Sciatic nerve (tissue), 2 donors: ENCODE measurements at regions not wholly inside any gene's neighbourhood (a gene's known extent, or its start where the extent isn't known, plus 50 kb on each side); places are given as distances from the start of the nearest gene placed in this dataset.
A peak's percentile ranks its signal among the peaks of the same experiment; 100 is the strongest.

Experiments
- ATAC-seq: fragments of 200-7000 bp; cut with Tn5 transposase; one replicate; pipeline ENCODE4 v1.9.1; 2020; ENCODE audit warnings: mild to moderate bottlenecking, moderate library complexity
- DNase-seq: peaks from one replicate; pipeline ENCODE4 v3.0.0-alpha.2; 2020; ENCODE audit warnings: low spot score
- intact Hi-C: fragments of 100-400 bp; cut with DNase I; formaldehyde crosslinking; loops from one replicate; pipeline ENCODE4 v1.14.2; 2022
- donor health status: DM: no; HTN: no; CAD: no.
- donor health status: DM: no; HTN: no; CAD: no.

DNA sequence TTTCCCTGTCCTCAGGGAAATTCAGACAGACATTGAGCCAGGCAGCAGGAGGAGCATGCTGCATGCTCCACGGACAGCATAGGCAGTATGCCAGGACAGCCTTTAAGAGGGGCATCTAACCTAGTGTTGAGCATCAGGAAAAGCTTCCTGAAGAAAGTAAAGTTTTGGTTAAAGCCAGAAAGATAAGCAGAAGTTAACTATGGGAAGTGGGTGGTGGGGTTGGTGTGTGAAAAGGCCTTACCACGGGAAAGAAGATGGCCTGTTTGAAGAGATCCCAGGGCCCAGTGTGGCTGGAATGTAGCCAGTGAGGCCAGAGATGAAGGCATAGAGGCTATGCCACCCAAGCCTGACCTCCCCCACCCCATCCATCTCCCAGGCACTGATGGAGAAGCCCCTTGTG lies 102.4 kb upstream of the PLXNA4 start:
- intact Hi-C loops: no loop called here
- no peak for DNase-seq
- no peak for ATAC-seq

DNA sequence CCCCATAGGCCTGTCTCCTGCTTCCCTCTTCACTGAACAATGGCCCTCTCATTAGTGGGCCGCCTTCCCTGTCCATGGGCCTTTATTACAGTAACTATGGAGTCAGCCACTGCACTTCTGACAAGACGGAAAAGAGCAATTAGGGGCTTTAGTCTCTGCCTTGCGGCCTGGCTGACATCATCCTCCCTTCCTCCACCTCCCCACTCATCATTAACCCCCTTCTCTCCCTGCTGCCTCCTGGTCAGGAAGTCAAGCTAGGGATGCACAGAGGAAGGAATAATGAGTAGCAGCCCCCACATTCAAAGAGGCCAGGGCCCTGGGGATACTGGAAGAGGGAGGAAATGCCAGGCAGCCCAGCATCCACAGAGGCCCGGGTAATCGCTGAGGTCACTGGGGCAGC lies 101.6 kb upstream of the PLXNA4 start:
- ATAC-seq (no peak), DNase-seq (no peak)
- intact Hi-C loops: no loop called here

GRCh38 chr7:132672200-132672990 lies 96.1 kb upstream of the PLXNA4 start:
- intact Hi-C loops: no loop called here

DNA sequence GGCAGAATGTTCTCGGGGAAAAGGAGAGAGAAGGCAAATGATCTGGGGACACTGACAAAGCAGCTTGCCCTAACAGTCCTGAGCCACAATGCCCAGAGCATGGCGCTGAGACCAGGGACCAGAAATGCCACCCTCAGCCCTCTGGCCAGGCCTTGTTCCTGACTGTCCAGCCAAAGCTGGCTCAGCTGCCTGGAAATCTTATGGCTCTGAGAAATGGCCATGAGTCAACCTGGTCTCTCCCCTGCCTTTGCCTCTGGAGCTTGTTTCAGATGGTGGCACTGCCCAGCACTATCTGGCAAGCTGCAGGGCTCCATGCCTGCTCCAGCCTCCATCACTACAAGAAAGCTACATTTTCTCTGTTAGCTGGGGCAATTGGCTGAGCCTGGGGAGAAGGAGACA lies 90.5 kb upstream of the PLXNA4 start:
- intact Hi-C loops: no loop called here
- ATAC-seq (no peak), DNase-seq (no peak)

More at GRCh38 chr7:132672200-132672990, 96.1 kb upstream of the PLXNA4 start:
- no peak for DNase-seq
- ATAC-seq: no peak

DNA sequence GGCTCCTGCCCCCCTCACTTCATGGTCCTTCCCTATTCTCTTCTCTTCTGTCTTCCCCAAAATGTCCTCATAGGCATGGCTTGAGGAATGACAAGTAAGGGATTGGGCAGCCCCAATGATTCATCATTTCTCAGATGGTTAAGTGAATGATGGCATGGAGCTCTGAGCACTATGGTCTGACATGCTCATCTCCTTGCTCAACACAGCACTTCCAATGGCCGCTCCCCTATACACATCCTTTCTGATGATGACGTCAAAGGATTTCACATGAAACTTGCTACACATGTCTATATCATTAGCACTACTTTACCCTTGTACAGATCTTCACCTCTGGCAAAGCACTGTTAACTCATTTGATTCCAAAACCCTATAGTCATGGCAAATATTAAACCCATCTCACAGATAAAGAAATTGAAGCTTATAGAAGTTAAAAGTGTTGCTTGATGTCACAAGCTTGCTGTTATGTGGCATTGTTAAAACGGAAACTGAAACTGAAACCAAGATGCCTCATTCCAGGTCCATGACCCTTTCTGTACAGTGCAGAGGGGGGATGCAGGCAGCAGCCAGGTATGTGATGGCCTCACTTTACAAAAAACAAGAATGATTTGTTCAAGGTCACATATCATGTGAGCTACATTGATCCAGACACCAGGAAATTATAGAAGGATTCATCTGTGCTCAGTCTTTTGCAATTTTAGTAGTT lies 90.0 kb upstream of the PLXNA4 start:
- ATAC-seq (no peak), DNase-seq (no peak)
- intact Hi-C loops: no loop called here

DNA sequence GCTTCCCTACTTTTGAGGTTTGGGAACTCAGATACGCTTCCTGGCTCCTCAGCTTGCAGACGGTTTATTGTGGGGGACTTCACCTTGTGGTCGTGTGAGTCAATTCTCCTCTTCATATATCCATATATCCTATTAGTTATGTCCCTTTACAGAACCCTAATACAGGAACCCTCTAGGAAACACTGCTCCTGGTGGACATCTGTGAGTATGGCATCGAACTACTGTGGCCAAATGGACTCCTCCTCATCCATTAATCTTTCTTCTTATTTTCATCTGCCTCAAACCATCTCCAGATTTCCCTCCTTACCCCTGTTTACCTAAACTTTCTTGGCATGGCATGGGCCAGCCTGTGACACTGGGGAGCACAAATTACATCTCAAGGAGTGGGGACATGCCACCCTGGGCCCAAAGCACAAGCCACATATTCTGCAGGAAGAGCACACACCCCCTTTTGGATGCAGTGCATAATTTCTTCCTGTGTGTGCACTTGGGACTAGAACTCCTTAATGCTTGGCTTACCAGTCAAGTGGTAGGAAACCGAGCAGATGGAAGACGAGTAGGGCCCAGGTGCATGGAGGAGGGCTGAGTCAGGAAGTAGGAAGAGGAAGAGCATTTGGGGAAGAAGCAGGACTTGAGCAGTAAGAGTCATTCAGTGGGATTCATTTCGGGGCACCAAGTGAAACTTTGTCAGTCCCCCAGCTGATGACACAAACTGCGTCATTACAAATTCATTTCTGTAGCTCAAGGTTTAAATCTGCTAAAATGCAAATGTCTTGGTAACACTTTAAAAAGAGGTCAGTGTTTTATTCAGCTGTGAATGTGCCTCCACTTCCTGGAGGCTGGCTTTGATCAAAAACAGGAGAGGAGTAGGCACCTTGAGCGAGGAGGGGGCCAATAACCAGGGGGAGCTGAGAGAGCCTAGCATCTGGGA lies 80.8 kb upstream of the PLXNA4 start:
- DNase-seq (no peak), ATAC-seq (no peak)
- intact Hi-C loops: no loop called here

DNA sequence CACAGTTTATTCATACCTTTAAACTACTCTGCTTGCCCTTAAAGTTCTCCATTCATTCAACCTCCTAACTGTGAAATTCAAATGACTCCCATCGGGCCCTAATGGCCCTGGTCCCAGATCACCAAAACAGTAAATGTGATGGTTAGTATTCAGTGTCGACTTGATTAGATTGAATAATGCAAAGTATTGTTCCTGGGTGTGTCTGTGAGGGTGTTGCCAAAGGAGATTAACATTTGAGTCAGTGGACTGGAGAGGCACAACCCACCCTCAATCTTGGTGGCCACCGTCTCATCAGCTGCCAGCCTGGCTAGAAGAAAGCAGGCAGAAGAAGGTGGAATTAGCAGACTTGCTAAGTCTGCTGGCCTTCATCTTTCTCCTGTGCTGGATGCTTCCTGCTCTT lies 80.1 kb upstream of the PLXNA4 start:
- ATAC-seq (no peak), DNase-seq (no peak)
- intact Hi-C loops: no loop called here

GRCh38 chr7:132655131-132655727 lies 79.0 kb upstream of the PLXNA4 start:
- ATAC-seq (peak; percentile 72), DNase-seq (peak; percentile 61)
- intact Hi-C loops: no loop called here

- intact Hi-C loops: no loop called here
- DNase-seq (no peak), ATAC-seq (no peak)
Measured at GRCh38 chr7:132654150-132654549, 77.9 kb upstream of the PLXNA4 start.

- DNase-seq (no peak), ATAC-seq (no peak)
- intact Hi-C loops: no loop called here
Measured at GRCh38 chr7:132653366-132653930, 77.2 kb upstream of the PLXNA4 start.

DNA sequence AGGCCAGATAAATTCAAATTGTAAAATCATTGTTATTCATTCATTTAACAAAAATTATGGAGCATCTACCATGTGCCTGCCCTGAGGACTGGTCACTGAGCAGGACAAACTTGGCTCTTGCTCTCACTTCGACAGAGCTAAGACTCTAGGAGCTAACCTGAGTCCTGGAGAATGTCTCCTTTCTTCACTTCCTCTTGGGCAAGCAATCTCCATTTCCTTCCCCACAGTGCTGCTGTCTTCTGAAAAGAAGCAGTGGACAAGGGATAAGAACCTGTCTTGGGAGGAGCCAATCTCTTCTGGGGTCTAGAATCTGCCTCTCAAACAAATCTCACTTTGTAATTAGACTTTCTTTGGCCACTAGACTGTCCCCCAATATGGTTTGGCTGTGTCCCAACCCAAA lies 76.2 kb upstream of the PLXNA4 start:
- ATAC-seq (no peak), DNase-seq (no peak)
- intact Hi-C loops: no loop called here

GRCh38 chr7:132650498-132650897 lies 74.2 kb upstream of the PLXNA4 start:
- intact Hi-C loops: no loop called here
- ATAC-seq (no peak), DNase-seq (no peak)

GRCh38 chr7:132647311-132647710 lies 71.0 kb upstream of the PLXNA4 start:
- DNase-seq: no peak
- ATAC-seq: no peak
- intact Hi-C loops: no loop called here

DNA sequence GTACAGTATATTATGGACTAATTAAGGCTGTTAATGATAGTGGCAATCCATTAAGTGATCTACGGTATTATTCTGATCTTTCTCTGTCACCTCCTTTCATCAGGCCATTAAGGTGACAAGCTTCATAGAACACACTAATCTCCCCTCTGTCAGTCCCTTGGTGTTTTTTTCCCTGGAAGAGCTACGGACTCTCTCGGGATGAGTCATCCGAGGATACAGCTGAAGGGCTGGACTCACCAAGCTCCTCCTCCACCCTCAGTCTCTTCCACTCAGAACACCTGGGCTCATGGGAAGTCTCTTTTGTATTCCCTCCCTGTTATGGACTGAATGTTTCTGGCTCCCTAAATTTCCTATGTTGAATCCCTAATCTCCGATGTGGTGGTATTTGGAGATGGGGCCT lies 69.8 kb upstream of the PLXNA4 start:
- intact Hi-C loops: no loop called here
- ATAC-seq (no peak), DNase-seq (no peak)

DNA sequence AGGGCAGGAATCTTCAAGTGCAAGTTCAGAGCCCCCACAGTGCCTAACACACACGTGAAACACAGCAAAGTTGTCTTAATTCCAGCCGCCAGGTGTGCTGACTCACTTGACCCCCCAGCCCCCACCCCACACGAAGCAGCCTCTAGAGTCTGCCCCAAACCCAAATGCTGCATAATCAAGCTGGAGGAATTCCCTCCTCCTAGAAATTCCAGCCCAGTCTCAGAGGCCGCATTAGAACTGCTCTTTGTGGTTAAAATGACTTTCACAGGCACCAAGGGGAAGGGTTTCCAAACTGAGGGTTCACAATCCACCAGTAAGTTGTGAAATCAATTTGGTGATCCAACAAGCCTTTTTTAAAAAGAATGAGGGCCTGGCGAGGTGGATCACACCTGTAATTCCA lies 67.0 kb upstream of the PLXNA4 start:
- intact Hi-C loops: no loop called here
- ATAC-seq (no peak), DNase-seq (no peak)

- DNase-seq (no peak), ATAC-seq (no peak)
- intact Hi-C loops: no loop called here
Measured at GRCh38 chr7:132641238-132641637, 65.0 kb upstream of the PLXNA4 start.

- no peak for ATAC-seq
- intact Hi-C loops: no loop called here
- no peak for DNase-seq
Measured at GRCh38 chr7:132639983-132640382, 63.7 kb upstream of the PLXNA4 start.

DNA sequence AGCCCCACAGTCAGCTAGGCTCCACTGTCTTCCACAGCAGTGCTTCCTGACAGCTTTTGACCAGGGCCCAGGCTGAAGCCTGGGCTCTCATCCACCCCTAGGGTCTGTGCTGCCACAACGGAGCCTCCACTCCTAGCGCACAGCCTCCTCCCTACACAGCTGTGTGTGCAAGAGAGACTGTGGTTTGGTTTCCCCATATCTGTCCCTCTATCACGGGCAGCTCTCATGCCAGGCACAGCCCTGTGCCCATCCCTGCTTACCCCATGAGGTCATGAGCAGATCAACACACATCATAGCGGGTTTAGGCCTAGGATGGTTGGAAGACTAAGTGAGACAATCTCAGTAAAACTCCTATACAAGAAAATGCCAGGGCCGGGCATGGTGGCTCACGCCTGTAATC lies 61.7 kb upstream of the PLXNA4 start:
- DNase-seq: no peak
- ATAC-seq: no peak
- intact Hi-C loops: no loop called here

- DNase-seq: no peak
- intact Hi-C loops: no loop called here
- no peak for ATAC-seq
Measured at GRCh38 chr7:132636581-132636980, 60.3 kb upstream of the PLXNA4 start.
